K562 (cell line): ENCODE measurements at regions not wholly inside any gene's neighbourhood (a gene's known extent, or its start where the extent isn't known, plus 50 kb on each side); places are given as distances from the start of the nearest gene placed in this dataset.

ENCODE experiments used
- ATAC-seq: fragments of 200-7000 bp; cut with Tn5 transposase; 3 replicates; pipeline ENCODE4 v1.9.1; 2020; ENCODE audit warnings: moderate library complexity
- BruUV-seq: library from RNA; stranded (reverse); fragments of 400-500 nt; replicated peaks from 2 replicates; lab custom pipeline; 2021; lab: Mats Ljungman, UMichigan
- CTCF ChIA-PET: fragments of 300-600 bp; formaldehyde crosslinking; extraction: SDS; loops from one replicate; lab custom pipeline; 2021; ENCODE audit warnings: low intra/inter-chr PET ratio; lab: Yijun Ruan, JAX
- POLR2A ChIA-PET: fragments of 300-600, 350-650 bp; sonication (Branson Sonifier 250); formaldehyde crosslinking; extraction: SDS; loops from one replicate; lab custom pipeline; 2021; ENCODE audit warnings: antibody characterized with exemption, inconsistent platforms; lab: Yijun Ruan, JAX
- DNase-seq, 4 experiments: peaks; one replicate each; pipeline versions ENCODE4 v3.0.0 to v3.0.0-alpha.2; 2011 to 2018; ENCODE audit warnings: low spot score in 3 of 4, mixed read lengths in 3 of 4; ENCODE audit errors: extremely low read depth in 1 of 4
- FAIRE-seq: peaks from 2 replicates; lab custom pipeline; 2011; peaks lifted over from hg19 to GRCh38; lab: Jason Lieb, UNC
- H2AFZ ChIP-seq: 2 replicates; pipeline ENCODE4 v1.6.0; 2011; ENCODE audit warnings: low read depth, low read length, control low read depth, inconsistent platforms
- H3K27ac ChIP-seq: fragments of 200-600 bp; 3 replicates; pipeline ENCODE4 v1.8.0; 2011; ENCODE audit warnings: low read depth, mild to moderate bottlenecking, control low read depth, inconsistent platforms, low read length, moderate library complexity, mixed read lengths; ENCODE audit errors: extremely low read depth
- H3K27me3 ChIP-seq, 2 experiments: fragments of 300-600 bp in 1 of 2; 2 replicates in 1 of 2; 3 replicates in 1 of 2; pipeline versions ENCODE4 v1.6.0 to v1.8.0; 2011; ENCODE audit warnings: inconsistent platforms in 2 of 2, low read length in 2 of 2, mild to moderate bottlenecking in 1 of 2, mixed read lengths in 1 of 2, moderate library complexity in 1 of 2; ENCODE audit not compliant: control insufficient read depth in 2 of 2, insufficient read depth in 2 of 2
- H3K36me3 ChIP-seq: fragments of 300-600 bp; 3 replicates; pipeline ENCODE4 v1.8.0; 2011; ENCODE audit warnings: mild to moderate bottlenecking, low read length, inconsistent platforms; ENCODE audit not compliant: control insufficient read depth, insufficient read depth
- H3K4me1 ChIP-seq, 2 experiments: fragments of 200-600 bp in 1 of 2; replicated peaks in 1 of 2; 2 replicates in 1 of 2; 3 replicates in 1 of 2; pipeline versions ENCODE4 v1.5.1 to v1.8.0; 2011; ENCODE audit warnings: inconsistent platforms in 2 of 2, low read length in 2 of 2, mild to moderate bottlenecking in 1 of 2, mixed read lengths in 1 of 2, moderate library complexity in 1 of 2; ENCODE audit not compliant: control insufficient read depth in 2 of 2, insufficient read depth in 2 of 2
- H3K4me2 ChIP-seq: 2 replicates; pipeline ENCODE4 v1.6.1; 2011; ENCODE audit warnings: low read length, control low read depth, inconsistent platforms, mixed read lengths; ENCODE audit not compliant: insufficient read depth
- H3K4me3 ChIP-seq: fragments of 200-600 bp; sonication (generic), shearing (Covaris generic); 2 replicates; pipeline ENCODE4 v1.5.1; 2016; ENCODE audit warnings: control low read depth, inconsistent platforms
- H3K79me2 ChIP-seq: fragments of 200-600 bp; 3 replicates; pipeline ENCODE4 v1.8.0; 2011; ENCODE audit warnings: low read length, inconsistent platforms; ENCODE audit not compliant: control insufficient read depth, insufficient read depth
- H3K9ac ChIP-seq, 2 experiments: 2 replicates each; pipeline versions ENCODE4 v1.6.0 to v1.6.1; 2011; ENCODE audit warnings: low read depth in 2 of 2, low read length in 2 of 2, control low read depth in 1 of 2, inconsistent platforms in 1 of 2, mild to moderate bottlenecking in 1 of 2, mixed read lengths in 1 of 2; ENCODE audit not compliant: insufficient read depth in 1 of 2
- H3K9me1 ChIP-seq: one replicate; pipeline ENCODE4 v1.6.0; 2011; ENCODE audit warnings: inconsistent platforms, mild to moderate bottlenecking, low read length, moderate library complexity; ENCODE audit not compliant: control insufficient read depth, insufficient read depth
- H3K9me3 ChIP-seq: replicated peaks from 2 replicates; pipeline ENCODE4 v1.5.1; 2011; ENCODE audit warnings: low read depth, low read length, inconsistent platforms; ENCODE audit not compliant: control insufficient read depth, insufficient read depth
- H4K20me1 ChIP-seq: replicated peaks from 2 replicates; pipeline ENCODE4 v1.6.1; 2011; ENCODE audit warnings: low read length, inconsistent platforms, mixed read lengths; ENCODE audit not compliant: control insufficient read depth, insufficient read depth
- GTF2E2 ChIP-seq: fragments of 200-800 bp; sonication (Bioruptor generic); IDR thresholded peaks from 2 replicates; pipeline ENCODE4 v1.6.1; 2016; ENCODE audit warnings: missing genetic modification characterization, missing compliant biosample characterization
- IRF9 ChIP-seq: fragments of 450-650 bp; IDR thresholded peaks from 2 replicates; pipeline ENCODE4 v1.6.1; 2016; ENCODE audit warnings: missing biosample characterization, missing genetic modification characterization
- MAFK ChIP-seq: IDR thresholded peaks from 2 replicates; pipeline ENCODE4 v1.6.1; 2011; ENCODE audit warnings: low read length, improper control_type of control experiment
- MECOM ChIP-seq: fragments of 250-450 bp; sonication (Bioruptor Pico); IDR thresholded peaks from 2 replicates; pipeline ENCODE4 v1.8.0; 2022; ENCODE audit warnings: inconsistent platforms
- PHF8 ChIP-seq: fragments of 200-600 bp; sonication (generic); IDR thresholded peaks from 2 replicates; pipeline ENCODE4 v1.6.1; 2012; ENCODE audit warnings: mixed run types, mild to moderate bottlenecking, inconsistent platforms, low read length, moderate library complexity, borderline replicate concordance
- RAD21 ChIP-seq, 2 experiments: fragments of 250-450 bp in 1 of 2; fragments of 450-650 bp in 1 of 2; sonication (Bioruptor Pico) in 1 of 2; formaldehyde crosslinking in 1 of 2; IDR thresholded peaks in 1 of 2; conservative IDR thresholded peaks in 1 of 2; 2 replicates each; pipeline versions ENCODE4 v1.4.0 to v1.8.0; 2020 to 2022; ENCODE audit warnings: mild to moderate bottlenecking in 2 of 2, moderate library complexity in 1 of 2
- SAFB2 ChIP-seq: fragments of 200-400 bp; formaldehyde crosslinking; IDR thresholded peaks from 2 replicates; pipeline ENCODE4 v1.6.1; 2018; ENCODE audit warnings: borderline replicate concordance, low read length, low read depth, moderate library complexity; ENCODE audit not compliant: severe bottlenecking
- SP2 ChIP-seq: IDR thresholded peaks from 2 replicates; pipeline ENCODE4 v1.6.1; 2011; ENCODE audit warnings: mild to moderate bottlenecking, low read depth, low read length, moderate library complexity; ENCODE audit not compliant: poor library complexity, severe bottlenecking; ENCODE audit errors: extremely low read depth
- SPI1 ChIP-seq: IDR thresholded peaks from 2 replicates; pipeline ENCODE4 v1.6.1; 2011; ENCODE audit warnings: low read depth, low read length, control low read depth, borderline replicate concordance
- THRB ChIP-seq: fragments of 450-650 bp; formaldehyde crosslinking; conservative IDR thresholded peaks from 2 replicates; pipeline ENCODE4 v1.4.0; 2022; ENCODE audit warnings: mild to moderate bottlenecking, missing genetic modification characterization
- USF2 ChIP-seq: sonication (generic); formaldehyde crosslinking; IDR thresholded peaks from 2 replicates; pipeline ENCODE4 v1.5.0; 2020; ENCODE audit warnings: missing genetic modification reagents
- ZFP30 ChIP-seq: fragments of 250-450 bp; sonication (Bioruptor Pico); IDR thresholded peaks from 2 replicates; pipeline ENCODE4 v1.8.0; 2022; ENCODE audit warnings: moderate library complexity, mild to moderate bottlenecking, inconsistent platforms, borderline replicate concordance
- ZNF280A ChIP-seq: fragments of 450-650 bp; IDR thresholded peaks from 2 replicates; pipeline ENCODE4 v1.6.1; 2018; ENCODE audit warnings: mild to moderate bottlenecking, low read depth; ENCODE audit not compliant: partially characterized antibody
- ZNF384 ChIP-seq: IDR thresholded peaks from 2 replicates; pipeline ENCODE4 v1.6.1; 2012; ENCODE audit warnings: low read depth, low read length, improper control_type of control experiment
- in situ Hi-C: fragments of 300-500 bp; cut with MboI; formaldehyde crosslinking; loops from 4 replicates; pipeline ENCODE4 v1.15.0; 2018; ENCODE audit warnings: inconsistent platforms, mixed read lengths
- intact Hi-C: fragments of 100-400 bp; cut with micrococcal nuclease; formaldehyde crosslinking; loops from 2 replicates; pipeline ENCODE4 v1.14.2; 2022

- intact Hi-C loops, result no loop called here
- no peaks in the 10 kb centered on the region for H4K20me1 ChIP-seq
- H3K9ac ChIP-seq, result no peak overlapping the region
- no peaks in the 10 kb centered on the region for H3K79me2 ChIP-seq
- H3K4me2 ChIP-seq, result no peak overlapping the region
- no peak overlapping the region for H3K4me3 ChIP-seq
- FAIRE-seq, result no peak
- ChIA-PET CTCF (no interaction called here), POLR2A (no interaction called here)
- no peak overlapping the region for H2AFZ ChIP-seq
- no peaks in the 10 kb centered on the region for H3K36me3 ChIP-seq
- H3K27me3 ChIP-seq, result no peaks in the 10 kb centered on the region
- DNase-seq, result no peak
- H3K4me1 ChIP-seq, result no peaks in the 10 kb centered on the region
- no TSS peak for BruUV-seq
- H3K27ac ChIP-seq, result no peak overlapping the region
- no peaks in the 10 kb centered on the region for H3K9me1 ChIP-seq
- in situ Hi-C loops, result no loop called here
- H3K9me3 ChIP-seq, result no peaks in the 10 kb centered on the region
- no peak for ATAC-seq
- no peak for TF ChIP-seq SP2
- no peak for TF ChIP-seq ZFP30
- TF ChIP-seq MECOM (CRISPR knock-in tag), result no peak
- TF ChIP-seq SPI1, result no peak
- no peak for TF ChIP-seq PHF8
- no peak for TF ChIP-seq IRF9
- no peak for TF ChIP-seq ZNF280A
- TF ChIP-seq ZNF384, result no peak
- TF ChIP-seq GTF2E2 (tag), result no peak
- TF ChIP-seq USF2 (CRISPR knock-in tag), result no peak
- no peak for TF ChIP-seq THRB
- TF ChIP-seq RAD21 (CRISPR knock-in tag; conservative IDR thresholded peaks at IDR 0.05 in 1 of 2, IDR thresholded peaks at IDR 0.05 in 1 of 2), result no peak
- TF ChIP-seq MAFK, result no peak
- TF ChIP-seq SAFB2, result no peak
Measured at GRCh38 chr12:25872137-25872536, 86.3 kb upstream of the RASSF8 start.
